ENCODE measurements at regions not wholly inside any gene's neighbourhood (a gene's known extent, or its start where the extent isn't known, plus 50 kb on each side); places are given as distances from the start of the nearest gene placed in this dataset.

GRCh38 chr10:9656996-9657395 is 1360.7 kb upstream of the CELF2 start:
- Histone ChIP-seq H3K36me3 (no peaks in the 10 kb centered on the region), H3K27me3 (no peaks in the 10 kb centered on the region), H3K9me3 (no peaks in the 10 kb centered on the region), H3K27ac (no peak overlapping the region), H3K4me3 (no peak overlapping the region), H3K4me1 (no peaks in the 10 kb centered on the region)
- no peak for DNase-seq
- TF ChIP-seq EP300 (IDR thresholded peaks at IDR 0.05) (no peak), CTCF (IDR thresholded peaks at IDR 0.05) (no peak), POLR2AphosphoS5 (IDR thresholded peaks at IDR 0.05) (no peak), POLR2A (IDR thresholded peaks at IDR 0.05) (no peak)
- 25 to 65% methylated on average over 1 of the region's 1 CpG for WGBS, 2 donors
- intact Hi-C loops (cut with DNase I) = no loop called here

GRCh38 chr10:9657530-9657929 is 1360.1 kb upstream of the CELF2 start:
- Histone ChIP-seq H3K4me1 (no peaks in the 10 kb centered on the region), H3K4me3 (no peak overlapping the region), H3K27me3 (no peaks in the 10 kb centered on the region), H3K36me3 (no peaks in the 10 kb centered on the region), H3K27ac (no peak overlapping the region), H3K9me3 (no peaks in the 10 kb centered on the region)
- no peak for DNase-seq
- intact Hi-C loops (cut with DNase I) = no loop called here
- 56% methylated on average over 2 of the region's 2 CpGs for WGBS, 2 donors
- TF ChIP-seq POLR2A (IDR thresholded peaks at IDR 0.05) = no peak
- no peak for TF ChIP-seq POLR2AphosphoS5 (IDR thresholded peaks at IDR 0.05)
- no peak for TF ChIP-seq CTCF (IDR thresholded peaks at IDR 0.05)
- TF ChIP-seq EP300 (IDR thresholded peaks at IDR 0.05) = no peak

GRCh38 chr10:9668411-9668810 is 1349.3 kb upstream of the CELF2 start:
- Histone ChIP-seq H3K36me3 (no peaks in the 10 kb centered on the region), H3K9me3 (no peaks in the 10 kb centered on the region), H3K27ac (no peak overlapping the region), H3K4me1 (no peaks in the 10 kb centered on the region), H3K4me3 (no peak overlapping the region), H3K27me3 (no peaks in the 10 kb centered on the region)
- TF ChIP-seq EP300 (IDR thresholded peaks at IDR 0.05) = no peak
- intact Hi-C loops (cut with DNase I) = no loop called here
- WGBS, 2 donors = 84 to 86% methylated on average over 3 of the region's 3 CpGs
- DNase-seq = no peak

GRCh38 chr10:9670911-9671310 is 1346.8 kb upstream of the CELF2 start:
- no peak for DNase-seq

GRCh38 chr10:9681655-9682054 is 1336.0 kb upstream of the CELF2 start:
- no peak overlapping the region for H3K27ac ChIP-seq
- no peak for TF ChIP-seq CTCF (IDR thresholded peaks at IDR 0.05)
- intact Hi-C loops (cut with DNase I) = no loop called here
- no peaks in the 10 kb centered on the region for H3K27me3 ChIP-seq
- 83 to 93% methylated on average over 2 of the region's 2 CpGs for WGBS, 2 donors
- peaks cover 0 to 4% (median 2%) of the 10 kb centered on the region in 4 donors for H3K4me1 ChIP-seq
- H3K4me3 ChIP-seq = no peak overlapping the region
- H3K9me3 ChIP-seq = no peaks in the 10 kb centered on the region
- no peaks in the 10 kb centered on the region for H3K36me3 ChIP-seq
- no peak for DNase-seq

More at GRCh38 chr10:9670911-9671310, 1346.8 kb upstream of the CELF2 start:
- Histone ChIP-seq H3K4me3 (no peak overlapping the region), H3K4me1 (no peaks in the 10 kb centered on the region), H3K36me3 (no peaks in the 10 kb centered on the region), H3K27ac (no peak overlapping the region), H3K9me3 (no peaks in the 10 kb centered on the region), H3K27me3 (no peaks in the 10 kb centered on the region)
- TF ChIP-seq EP300 (IDR thresholded peaks at IDR 0.05) (no peak), POLR2AphosphoS5 (IDR thresholded peaks at IDR 0.05) (no peak), CTCF (IDR thresholded peaks at IDR 0.05) (no peak), POLR2A (IDR thresholded peaks at IDR 0.05) (no peak)
- intact Hi-C loops (cut with DNase I) = no loop called here
- WGBS, 2 donors = 86 to 94% methylated on average over 3 of the region's 3 CpGs
